ENCODE measurements at regions not wholly inside any gene's neighbourhood (a gene's known extent, or its start where the extent isn't known, plus 50 kb on each side); places are given as distances from the start of the nearest gene placed in this dataset.
"Not testable (repeated sequence)": the region's sequence is repeated elsewhere in the genome, so short reads cannot be mapped to it uniquely, and the experiment has no call there.

DNA sequence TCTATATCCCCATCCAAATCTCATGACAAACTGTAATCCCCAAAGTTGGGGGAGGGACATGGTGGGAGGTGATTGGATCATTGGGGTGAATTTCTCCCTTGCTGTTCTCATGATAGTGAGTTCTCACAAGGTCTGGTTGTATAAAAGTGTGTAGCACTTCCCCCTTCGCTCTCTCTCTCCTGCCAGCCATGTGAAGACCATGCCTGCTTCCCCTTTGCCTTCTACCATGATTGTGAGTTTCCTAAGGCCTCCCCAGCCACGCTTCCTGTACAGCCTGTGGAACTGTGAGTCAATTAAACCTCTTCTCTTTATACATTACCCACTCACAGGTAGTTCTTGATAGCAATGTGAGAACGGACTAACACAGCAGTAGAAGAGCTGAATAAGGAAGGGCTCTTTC lies 62.6 kb upstream of the VASH1 start:
- H3K4me3 ChIP-seq (ENCODE audit: low read depth, low read length) = no peak overlapping the region
- in situ Hi-C loops (cut with HindIII; ENCODE audit: low sequenced_read_pairs) = no loop called here
- no peak for DNase-seq (ENCODE audit: low read depth, low spot score)
- TF ChIP-seq, protein P1, sequence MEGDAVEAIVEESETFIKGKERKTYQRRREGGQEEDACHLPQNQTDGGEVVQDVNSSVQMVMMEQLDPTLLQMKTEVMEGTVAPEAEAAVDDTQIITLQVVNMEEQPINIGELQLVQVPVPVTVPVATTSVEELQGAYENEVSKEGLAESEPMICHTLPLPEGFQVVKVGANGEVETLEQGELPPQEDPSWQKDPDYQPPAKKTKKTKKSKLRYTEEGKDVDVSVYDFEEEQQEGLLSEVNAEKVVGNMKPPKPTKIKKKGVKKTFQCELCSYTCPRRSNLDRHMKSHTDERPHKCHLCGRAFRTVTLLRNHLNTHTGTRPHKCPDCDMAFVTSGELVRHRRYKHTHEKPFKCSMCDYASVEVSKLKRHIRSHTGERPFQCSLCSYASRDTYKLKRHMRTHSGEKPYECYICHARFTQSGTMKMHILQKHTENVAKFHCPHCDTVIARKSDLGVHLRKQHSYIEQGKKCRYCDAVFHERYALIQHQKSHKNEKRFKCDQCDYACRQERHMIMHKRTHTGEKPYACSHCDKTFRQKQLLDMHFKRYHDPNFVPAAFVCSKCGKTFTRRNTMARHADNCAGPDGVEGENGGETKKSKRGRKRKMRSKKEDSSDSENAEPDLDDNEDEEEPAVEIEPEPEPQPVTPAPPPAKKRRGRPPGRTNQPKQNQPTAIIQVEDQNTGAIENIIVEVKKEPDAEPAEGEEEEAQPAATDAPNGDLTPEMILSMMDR (IDR thresholded peaks at IDR 0.05; ENCODE audit: low read depth, low read length) = no peak

DNA sequence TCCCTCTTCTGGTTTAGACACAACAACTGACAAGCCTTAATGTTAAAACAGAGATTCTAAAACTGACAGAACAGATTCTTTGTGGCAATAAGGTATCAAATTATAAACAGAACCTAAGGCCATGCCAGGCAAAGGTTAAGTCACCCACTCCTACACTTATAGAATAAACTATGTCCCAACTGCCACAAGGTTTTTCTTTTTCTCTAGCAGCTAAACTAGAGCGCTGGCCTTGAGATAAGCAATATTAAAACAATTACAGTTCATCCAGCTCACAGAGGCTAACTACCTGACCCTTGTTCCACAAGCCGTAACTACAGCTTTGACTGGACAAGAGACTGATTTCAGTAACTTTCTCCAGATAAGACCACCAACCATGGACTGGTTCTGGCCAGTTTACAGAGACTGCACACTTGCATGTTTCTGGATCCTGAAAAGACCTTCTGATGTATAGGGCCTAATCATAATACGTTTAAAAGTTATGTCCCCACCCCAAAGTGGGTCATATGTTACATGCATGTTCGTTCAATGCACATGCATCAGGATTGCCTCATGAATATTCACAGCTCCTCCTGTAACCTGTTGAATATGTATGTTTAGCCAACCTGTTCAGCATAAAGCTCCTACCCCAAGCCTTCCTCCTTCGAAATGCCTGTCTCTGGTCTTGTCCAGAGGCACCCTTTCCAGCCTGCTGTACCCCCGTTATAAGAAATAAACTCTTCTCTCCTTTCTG lies 61.9 kb upstream of the VASH1 start:
- TF ChIP-seq, protein P1 (IDR thresholded peaks at IDR 0.05; ENCODE audit: low read depth, low read length) = no peak
- in situ Hi-C loops (cut with HindIII; ENCODE audit: low sequenced_read_pairs) = no loop called here
- H3K4me3 ChIP-seq (ENCODE audit: low read depth, low read length) = no peak overlapping the region
- DNase-seq (ENCODE audit: low read depth, low spot score) = no peak

DNA sequence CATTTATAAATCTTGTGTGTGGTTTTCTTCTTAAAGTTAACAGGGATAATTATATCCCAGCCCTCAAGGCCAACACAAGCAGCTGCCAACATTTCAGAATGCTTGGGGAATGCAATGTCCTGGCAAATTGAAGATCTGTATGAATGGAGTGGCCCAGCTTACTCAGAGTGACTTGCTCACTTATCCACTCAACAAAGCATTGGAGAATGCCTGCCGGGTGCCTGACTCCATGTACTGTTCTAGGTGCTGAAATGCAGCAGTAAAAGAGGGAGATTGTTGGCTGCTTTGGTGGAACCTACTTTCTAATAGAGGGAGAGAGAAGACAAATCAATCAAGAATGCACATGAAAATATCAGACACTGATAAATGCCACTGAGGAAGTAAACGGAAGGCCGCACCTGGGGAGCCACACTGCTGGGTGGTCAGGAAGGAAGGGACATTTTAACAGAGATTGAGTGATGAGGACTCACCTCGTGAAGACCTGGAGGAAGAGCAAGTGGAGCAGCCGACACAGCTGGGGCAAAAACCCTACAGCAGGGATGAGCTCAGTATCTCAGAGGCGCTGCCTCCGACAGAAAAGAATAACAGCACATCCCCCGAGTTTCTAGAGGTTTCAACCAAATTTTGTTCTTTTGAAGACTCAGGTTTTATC lies 61.2 kb upstream of the VASH1 start:
- no peak for DNase-seq (ENCODE audit: low read depth, low spot score)
- in situ Hi-C loops (cut with HindIII; ENCODE audit: low sequenced_read_pairs) = no loop called here
- no peak overlapping the region for H3K4me3 ChIP-seq (ENCODE audit: low read depth, low read length)
- TF ChIP-seq, protein P1 (IDR thresholded peaks at IDR 0.05; ENCODE audit: low read depth, low read length) = no peak

DNA sequence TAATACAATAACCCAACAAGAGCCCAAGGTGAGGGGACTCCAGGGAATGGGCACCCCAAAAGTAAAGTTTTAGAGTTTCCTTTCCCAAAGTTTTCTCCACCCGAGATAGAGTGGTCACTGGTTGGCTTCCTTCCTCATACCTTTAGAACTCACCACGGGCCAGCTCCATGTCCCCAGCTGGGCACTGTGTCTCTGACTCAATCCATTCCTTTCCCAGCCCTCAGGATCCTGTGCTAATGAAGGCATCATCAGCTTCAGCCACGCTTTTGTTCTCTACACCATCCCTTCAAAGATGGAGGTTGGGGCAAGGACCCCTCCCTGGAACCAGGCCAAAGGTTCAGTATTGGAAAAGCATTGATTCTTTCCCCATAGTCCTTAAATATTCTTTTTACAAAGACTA lies 59.8 kb upstream of the VASH1 start:
- in situ Hi-C loops (cut with HindIII; ENCODE audit: low sequenced_read_pairs) = no loop called here
- no peak overlapping the region for H3K4me3 ChIP-seq (ENCODE audit: low read depth, low read length)
- TF ChIP-seq, protein P1 (IDR thresholded peaks at IDR 0.05; ENCODE audit: low read depth, low read length) = no peak
- no peak for DNase-seq (ENCODE audit: low read depth, low spot score)

DNA sequence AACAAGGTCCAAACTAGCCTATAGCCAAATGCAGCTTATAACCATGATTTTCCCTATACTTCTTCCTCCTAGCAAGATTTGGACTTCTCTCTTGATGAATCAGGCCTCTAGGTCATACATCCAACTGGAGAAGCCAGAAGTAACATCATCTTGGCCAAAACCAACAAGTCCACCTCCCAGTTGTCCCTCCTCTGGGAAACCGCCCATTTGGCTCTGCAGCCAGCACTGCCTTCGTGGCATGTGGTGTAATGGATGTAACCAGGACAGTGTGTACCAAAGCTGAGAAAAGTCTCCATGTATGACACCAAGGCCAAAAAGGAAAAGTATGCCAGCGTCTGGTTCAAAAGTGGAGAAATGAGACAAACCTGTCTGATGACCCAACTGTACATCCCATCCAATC lies 59.3 kb upstream of the VASH1 start:
- in situ Hi-C loops (cut with HindIII; ENCODE audit: low sequenced_read_pairs) = no loop called here
- no peak for DNase-seq (ENCODE audit: low read depth, low spot score)
- TF ChIP-seq, protein P1 (IDR thresholded peaks at IDR 0.05; ENCODE audit: low read depth, low read length) = no peak
- H3K4me3 ChIP-seq (ENCODE audit: low read depth, low read length) = no peak overlapping the region

DNA sequence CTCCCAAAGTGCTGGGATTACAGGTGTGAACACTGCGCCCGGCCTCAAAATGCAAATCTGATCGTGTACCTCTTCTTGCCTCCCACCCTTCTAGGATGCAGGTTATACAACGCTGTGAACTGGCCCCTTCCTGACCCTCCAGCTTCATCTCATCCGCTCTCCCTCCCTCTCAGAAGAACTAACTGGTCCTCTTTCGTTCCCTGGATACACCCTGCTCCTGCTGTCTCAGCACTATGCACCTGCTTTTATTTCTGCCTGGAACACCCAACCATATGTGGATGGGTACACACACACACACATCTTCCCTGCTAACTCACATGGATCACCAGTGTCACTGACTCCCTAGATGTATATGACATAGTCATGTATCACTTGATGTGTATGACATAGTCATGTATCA lies 56.1 kb upstream of the VASH1 start:
- in situ Hi-C loops (cut with HindIII; ENCODE audit: low sequenced_read_pairs) = no loop called here
- H3K4me3 ChIP-seq (ENCODE audit: low read depth, low read length) = no peak overlapping the region
- TF ChIP-seq, protein P1 (IDR thresholded peaks at IDR 0.05; ENCODE audit: low read depth, low read length) = no peak
- DNase-seq (ENCODE audit: low read depth, low spot score) = no peak

DNA sequence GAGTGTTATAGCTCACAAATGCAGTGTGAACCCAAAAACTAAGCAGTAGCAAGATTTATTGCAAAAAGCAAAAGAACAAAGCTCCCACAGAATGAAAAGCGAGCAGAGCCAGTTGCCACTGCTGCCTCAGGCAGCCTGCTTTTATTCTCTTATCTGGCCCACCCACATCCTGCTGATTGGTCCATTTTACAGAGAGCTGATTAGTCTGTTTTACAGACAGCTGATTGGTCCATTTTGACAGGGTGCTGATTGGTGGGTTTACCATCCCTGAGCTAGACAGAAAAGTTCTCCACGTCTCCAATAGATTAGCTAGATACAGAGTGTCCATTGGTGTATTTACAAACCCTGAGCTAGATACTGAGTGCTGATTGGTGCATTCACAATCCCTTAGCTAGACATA lies 55.1 kb upstream of the VASH1 start:
- DNase-seq (ENCODE audit: low read depth, low spot score); H3K4me3 ChIP-seq (ENCODE audit: low read depth, low read length); in situ Hi-C loops (cut with HindIII; ENCODE audit: low sequenced_read_pairs): not testable (repeated sequence)
